Posterior cingulate gyrus (tissue), 11 donors: ENCODE measurements at regions not wholly inside any gene's neighbourhood (a gene's known extent, or its start where the extent isn't known, plus 50 kb on each side); places are given as distances from the start of the nearest gene placed in this dataset.
"Not testable (repeated sequence)": the region's sequence is repeated elsewhere in the genome, so short reads cannot be mapped to it uniquely, and the experiment has no call there.

ENCODE experiments used
- DNase-seq, 10 donors: peaks; one replicate each; pipeline versions ENCODE4 v3.0.0 to v3.0.0-alpha.2; 2020 to 2021; ENCODE audit warnings: mixed read lengths in 3 of 10
- intact Hi-C: fragments of 100-400 bp; cut with DNase I; formaldehyde crosslinking; loops from one replicate; pipeline ENCODE4 v1.15.1; 2023

DNA sequence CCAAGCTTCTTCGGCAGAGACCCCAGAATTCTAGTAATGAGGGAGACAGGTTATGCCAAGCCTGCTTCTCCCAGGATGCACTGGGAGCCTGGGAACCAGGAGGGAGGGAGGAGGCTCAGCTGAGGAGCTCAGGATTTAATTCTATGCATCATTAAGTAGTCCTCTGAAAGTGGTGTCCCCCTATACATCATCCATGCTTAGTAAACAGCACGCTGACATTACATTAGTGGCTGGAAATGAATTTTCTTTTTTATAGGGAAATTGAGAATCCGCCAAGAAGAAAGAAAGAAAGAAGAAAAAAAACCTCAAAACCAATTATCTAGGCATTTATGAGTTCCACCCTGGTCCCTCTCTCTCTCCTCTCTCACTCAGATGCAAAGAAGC, 63.1 kb upstream of the PAX8 start:
- DNase-seq, intact Hi-C loops: not testable (repeated sequence)

DNA sequence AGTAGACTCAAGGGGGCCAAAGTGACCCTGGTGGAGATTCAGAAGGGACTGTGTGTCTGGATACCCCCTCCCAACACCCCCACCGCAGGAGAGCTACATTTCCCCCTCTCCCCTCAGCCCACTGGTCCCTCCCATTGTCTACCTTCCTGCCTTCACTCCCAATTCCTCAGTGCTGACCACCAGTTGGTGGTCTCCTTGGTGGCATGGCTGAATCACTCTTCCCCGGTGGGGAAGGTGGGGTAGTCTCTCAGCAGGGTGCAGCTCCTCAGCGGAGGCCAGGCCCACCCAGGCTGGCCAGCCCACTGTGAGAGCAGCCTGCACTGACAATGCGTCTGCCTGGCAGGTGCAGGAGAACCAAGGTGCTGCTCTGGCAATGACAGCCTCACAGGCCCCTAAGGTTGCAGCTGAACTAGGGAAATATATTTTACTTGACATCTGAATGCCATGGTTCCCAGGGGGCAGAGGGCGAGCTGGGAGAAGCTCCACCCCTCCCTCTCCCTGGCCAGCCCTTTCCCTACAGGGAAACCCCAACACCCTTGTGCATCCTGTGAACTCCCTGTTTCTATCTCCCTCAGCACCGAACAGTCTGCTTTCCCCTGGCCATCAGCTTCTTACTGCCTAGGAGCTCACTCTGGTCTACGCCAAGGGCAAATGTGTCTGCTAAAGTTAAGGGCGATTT, 62.6 kb upstream of the PAX8 start:
- intact Hi-C loops, result no loop called here
- DNase-seq, result peak in 1 of 10 donors; percentile 30

DNA sequence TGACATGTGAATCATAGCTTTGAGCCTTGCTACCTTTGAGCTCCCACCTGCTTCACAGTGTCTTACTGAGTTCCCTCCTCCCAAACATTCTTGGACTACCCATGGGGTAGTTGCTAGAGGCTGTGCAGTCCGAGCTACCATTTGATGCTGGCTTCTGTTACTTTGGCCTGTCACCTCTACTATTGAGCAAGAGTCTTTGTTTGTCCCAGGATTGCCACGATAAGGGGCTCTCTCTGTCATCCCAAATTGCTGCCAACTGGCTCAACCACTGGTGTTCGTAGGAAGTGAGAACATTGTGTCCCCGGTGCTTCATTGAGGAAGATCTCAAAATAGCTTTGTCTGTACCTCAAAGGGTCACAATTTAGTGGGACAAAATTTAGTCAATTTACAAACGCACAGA, 59.1 kb upstream of the PAX8 start:
- intact Hi-C loops, result no loop called here
- peak in 1 of 10 donors; percentile 41 for DNase-seq

DNA sequence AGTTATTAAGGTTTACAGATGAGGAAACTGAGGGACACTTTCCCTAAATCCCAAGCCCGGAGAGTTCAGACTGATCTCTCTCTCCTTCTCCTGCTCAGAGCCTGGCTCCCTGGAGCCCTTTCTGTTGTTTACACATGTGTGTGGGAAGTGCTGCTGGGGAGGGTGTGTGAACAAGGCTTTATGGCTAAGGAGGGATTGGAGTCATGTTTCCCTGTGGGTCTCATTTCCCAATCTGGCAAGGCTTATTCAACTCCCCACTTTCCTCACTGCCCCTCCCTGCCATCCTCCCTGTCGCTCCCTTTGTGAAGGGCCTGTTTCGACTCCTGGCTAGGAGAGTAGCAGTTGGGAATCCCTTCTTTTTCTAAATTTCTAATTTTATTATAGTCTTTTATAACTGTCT, 57.3 kb upstream of the PAX8 start:
- intact Hi-C loops, result not testable (repeated sequence)

DNA sequence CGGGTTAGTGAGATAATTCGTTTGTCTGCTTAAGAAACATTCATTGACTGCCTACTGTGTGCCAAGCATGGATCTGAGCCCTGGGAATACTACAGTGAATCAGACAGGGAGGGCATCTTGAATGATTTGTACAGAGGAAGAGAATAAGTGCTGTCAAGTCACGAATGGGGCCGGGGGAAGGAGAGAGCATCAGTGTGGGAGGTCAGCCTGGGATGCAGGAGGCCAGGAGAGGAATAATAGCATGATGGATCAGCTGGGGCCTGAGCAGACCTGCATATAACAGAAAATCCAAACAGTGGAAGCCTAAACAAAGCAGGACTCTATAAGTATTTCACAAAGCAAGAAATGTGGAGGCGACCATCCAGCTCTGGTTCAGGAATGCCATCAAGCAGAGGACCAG, 55.4 kb upstream of the PAX8 start:
- DNase-seq, result no peak
- intact Hi-C loops, result no loop called here

More for the DNA sequence above, 57.3 kb upstream of the PAX8 start:
- DNase-seq, result not testable (repeated sequence)

DNA sequence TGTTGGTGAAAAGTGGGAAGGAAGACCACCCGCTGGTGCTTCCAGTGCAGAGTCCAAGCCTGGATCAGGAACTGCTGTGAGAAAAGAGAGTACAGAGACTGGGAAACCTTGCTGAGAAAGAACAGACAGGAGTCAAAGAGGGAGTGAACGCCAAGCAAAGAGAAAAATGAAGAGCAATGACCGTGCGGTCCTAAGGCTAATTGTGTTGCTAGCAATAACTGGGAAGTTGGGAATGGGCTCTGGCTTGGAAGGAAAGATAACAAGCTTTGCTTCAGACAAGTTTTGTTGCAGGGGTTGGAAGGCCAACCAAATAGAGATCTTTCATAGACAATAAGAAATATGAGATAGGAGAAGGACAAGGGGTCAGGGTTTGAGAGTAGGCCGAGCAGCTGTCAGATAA, 55.0 kb upstream of the PAX8 start:
- DNase-seq, intact Hi-C loops: not testable (repeated sequence)

DNA sequence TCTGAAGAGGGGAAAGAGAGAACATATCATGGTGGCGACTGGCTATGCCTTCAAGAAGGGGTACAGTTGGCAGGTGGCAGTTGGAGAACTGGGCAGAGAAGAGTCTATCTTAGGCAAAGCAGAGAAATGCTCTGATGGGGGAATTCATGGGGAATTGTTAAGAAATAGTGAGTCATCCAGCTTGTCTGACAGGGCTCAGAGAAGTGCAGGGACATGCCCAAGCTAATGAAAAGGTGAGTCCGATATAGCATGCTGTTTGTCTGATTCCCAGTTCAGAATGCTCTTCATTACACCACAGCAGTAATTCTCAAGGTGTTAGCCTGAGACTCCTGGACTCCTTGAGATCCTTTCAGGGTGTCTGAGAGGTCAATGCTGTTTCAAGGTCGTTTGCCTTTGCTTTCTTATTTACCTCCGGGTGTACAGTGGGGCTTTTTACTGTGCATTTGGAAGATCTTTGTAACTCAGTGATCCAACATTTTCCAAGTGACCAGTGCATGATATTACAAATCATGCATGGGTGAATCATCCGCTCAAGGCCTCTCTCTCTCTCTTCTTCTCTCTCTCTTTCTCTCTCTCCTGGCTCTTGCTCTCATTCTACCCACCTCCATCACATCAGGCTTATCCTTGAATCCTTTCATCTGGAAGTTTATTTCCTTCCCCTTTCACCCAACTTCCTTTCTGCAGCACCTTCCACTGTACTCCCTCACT, 51.5 kb upstream of the PAX8 start:
- intact Hi-C loops, DNase-seq: not testable (repeated sequence)

DNA sequence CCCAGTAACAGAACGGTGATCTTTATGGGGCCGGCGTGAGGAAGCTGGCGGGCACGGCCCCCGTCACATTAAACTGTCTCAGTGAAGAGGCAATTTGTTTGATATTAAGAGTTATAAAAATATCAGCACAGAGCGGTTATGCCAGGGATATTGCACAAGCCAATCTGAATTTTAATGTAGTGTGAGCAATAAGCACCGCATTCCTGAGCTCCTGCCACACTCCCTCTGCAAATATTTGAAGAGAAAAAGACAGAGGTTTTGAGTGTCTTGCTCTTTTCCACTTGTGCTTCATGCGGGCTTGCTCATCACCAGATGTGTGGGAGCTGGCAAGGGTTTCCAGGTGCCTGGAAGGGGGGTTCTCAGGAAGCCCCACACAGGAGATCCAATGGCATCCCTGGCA, 50.3 kb upstream of the PAX8 start:
- intact Hi-C loops, DNase-seq: not testable (repeated sequence)

DNA sequence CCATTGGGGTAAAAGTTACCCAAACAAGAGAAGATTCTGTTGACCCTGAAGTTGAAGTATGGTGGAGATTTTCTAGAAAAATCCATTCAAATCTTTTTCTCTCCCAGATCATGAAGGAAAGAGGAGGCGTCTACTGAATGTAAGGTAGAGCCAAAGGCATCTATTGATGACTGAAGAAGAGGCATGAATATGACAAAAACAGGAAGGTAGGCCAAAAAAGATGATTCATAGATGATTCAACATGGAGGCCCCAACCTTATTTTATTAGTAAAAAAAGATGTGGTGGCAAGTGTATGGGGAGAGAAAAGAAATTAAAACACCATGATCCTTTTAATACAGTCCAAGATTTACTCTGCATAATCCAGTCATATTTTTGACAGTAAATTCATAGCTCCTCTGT, 49.9 kb upstream of the PAX8 start:
- intact Hi-C loops, DNase-seq: not testable (repeated sequence)
